ENCODE measurements at regions not wholly inside any gene's neighbourhood (a gene's known extent, or its start where the extent isn't known, plus 50 kb on each side); places are given as distances from the start of the nearest gene placed in this dataset.

DNA sequence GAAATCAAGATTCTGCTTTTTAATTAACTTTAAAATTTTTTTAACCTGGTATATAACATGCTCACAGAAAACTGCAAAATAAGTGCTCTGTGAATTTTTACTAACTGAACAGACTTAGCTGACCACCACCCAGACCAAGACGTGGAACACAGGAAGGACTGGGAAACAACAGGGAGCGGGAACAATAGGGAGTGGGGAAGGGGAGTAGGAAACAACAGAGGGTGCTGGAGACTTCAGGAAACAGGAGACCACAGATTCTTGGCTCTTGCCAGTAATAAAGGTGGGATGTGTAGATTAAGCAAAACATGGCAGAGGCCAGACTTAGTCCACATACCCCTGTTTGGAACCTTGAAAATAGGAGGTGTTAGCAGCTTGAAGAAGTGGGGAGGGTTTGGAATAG lies 51.4 kb upstream of the TMCC3 start:
- TF ChIP-seq, protein P1, sequence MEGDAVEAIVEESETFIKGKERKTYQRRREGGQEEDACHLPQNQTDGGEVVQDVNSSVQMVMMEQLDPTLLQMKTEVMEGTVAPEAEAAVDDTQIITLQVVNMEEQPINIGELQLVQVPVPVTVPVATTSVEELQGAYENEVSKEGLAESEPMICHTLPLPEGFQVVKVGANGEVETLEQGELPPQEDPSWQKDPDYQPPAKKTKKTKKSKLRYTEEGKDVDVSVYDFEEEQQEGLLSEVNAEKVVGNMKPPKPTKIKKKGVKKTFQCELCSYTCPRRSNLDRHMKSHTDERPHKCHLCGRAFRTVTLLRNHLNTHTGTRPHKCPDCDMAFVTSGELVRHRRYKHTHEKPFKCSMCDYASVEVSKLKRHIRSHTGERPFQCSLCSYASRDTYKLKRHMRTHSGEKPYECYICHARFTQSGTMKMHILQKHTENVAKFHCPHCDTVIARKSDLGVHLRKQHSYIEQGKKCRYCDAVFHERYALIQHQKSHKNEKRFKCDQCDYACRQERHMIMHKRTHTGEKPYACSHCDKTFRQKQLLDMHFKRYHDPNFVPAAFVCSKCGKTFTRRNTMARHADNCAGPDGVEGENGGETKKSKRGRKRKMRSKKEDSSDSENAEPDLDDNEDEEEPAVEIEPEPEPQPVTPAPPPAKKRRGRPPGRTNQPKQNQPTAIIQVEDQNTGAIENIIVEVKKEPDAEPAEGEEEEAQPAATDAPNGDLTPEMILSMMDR (conservative IDR thresholded peaks at IDR 0.05; ENCODE audit: low read length): no peak
- no peak overlapping the region for H3K4me3 ChIP-seq (ENCODE audit: low read length)
- DNase-seq (ENCODE audit: low read depth): no peak

DNA sequence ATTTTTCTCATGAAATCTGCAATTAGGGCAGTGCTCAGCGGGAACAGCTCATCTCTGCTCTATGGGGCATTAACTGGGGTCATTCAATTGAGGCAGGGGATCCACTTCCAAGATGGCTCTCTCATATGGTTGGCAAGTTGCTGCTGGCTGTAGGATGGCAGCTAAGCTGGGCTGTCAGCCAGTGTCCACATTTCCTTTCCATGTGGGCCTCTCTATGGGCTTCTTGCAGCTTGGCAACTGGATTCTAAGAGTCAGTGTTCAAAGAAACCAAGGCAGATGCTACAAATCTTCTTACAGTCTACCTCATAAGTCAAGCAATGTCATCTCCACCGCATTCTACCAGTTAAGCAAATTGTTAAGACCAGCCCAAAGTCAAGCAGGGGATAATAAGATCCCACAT lies 50.3 kb upstream of the TMCC3 start:
- TF ChIP-seq, protein P1 (conservative IDR thresholded peaks at IDR 0.05; ENCODE audit: low read length): no peak
- no peak for DNase-seq (ENCODE audit: low read depth)
- H3K4me3 ChIP-seq (ENCODE audit: low read length): no peak overlapping the region
